CD4-positive, CD25-positive, alpha-beta regulatory T cell (primary cell): ENCODE measurements at regions not wholly inside any gene's neighbourhood (a gene's known extent, or its start where the extent isn't known, plus 50 kb on each side); places are given as distances from the start of the nearest gene placed in this dataset.

Experiments
- ATAC-seq, 2 donors: fragments of 150-1000 bp; cut with Tn5 transposase; one replicate each; pipeline ENCODE4 v1.10.0; 2021; ENCODE audit warnings: low read depth in 2 of 2, moderate number of reproducible peaks in 2 of 2, moderate library complexity in 1 of 2
- DNase-seq, 3 donors: peaks; one replicate each; pipeline versions ENCODE4 v3.0.0 to v3.0.0-alpha.2; 2012 to 2022; ENCODE audit warnings: mixed read lengths in 1 of 3
- H3K27ac ChIP-seq: one replicate; pipeline ENCODE4 v1.7.0; 2013; ENCODE audit warnings: mild to moderate bottlenecking, low read length; ENCODE audit not compliant: insufficient read depth, poor library complexity, severe bottlenecking
- H3K27me3 ChIP-seq: one replicate; pipeline ENCODE4 v1.7.0; 2013; ENCODE audit warnings: low read length; ENCODE audit not compliant: control insufficient read depth, insufficient read depth
- H3K36me3 ChIP-seq: one replicate; pipeline ENCODE4 v1.7.0; 2013; ENCODE audit warnings: mild to moderate bottlenecking, low read length, moderate library complexity; ENCODE audit not compliant: control insufficient read depth, insufficient read depth
- H3K4me1 ChIP-seq: 2 replicates; pipeline ENCODE4 v1.7.0; 2013; ENCODE audit warnings: mild to moderate bottlenecking, low read length; ENCODE audit not compliant: insufficient read depth, control insufficient read depth, poor library complexity, severe bottlenecking
- H3K4me3 ChIP-seq: one replicate; pipeline ENCODE4 v1.7.0; 2013; ENCODE audit warnings: low read depth, mild to moderate bottlenecking, low read length, moderate library complexity
- H3K9me3 ChIP-seq, 2 experiments: 1 replicate in 1 of 2; 2 replicates in 1 of 2; pipeline ENCODE4 v1.7.0; 2013; ENCODE audit warnings: low read length in 2 of 2, mild to moderate bottlenecking in 1 of 2, moderate library complexity in 1 of 2; ENCODE audit not compliant: control insufficient read depth in 2 of 2
- H3K27ac Mint-ChIP-seq, 3 donors: one replicate each; pipeline ENCODE4 v1.8.0; 2020 to 2022; ENCODE audit warnings: mild to moderate bottlenecking in 3 of 3, mixed read lengths in 3 of 3, moderate library complexity in 2 of 3
- H3K27me3 Mint-ChIP-seq: one replicate; pipeline ENCODE4 v1.8.0; 2022; ENCODE audit warnings: mild to moderate bottlenecking, mixed read lengths
- H3K36me3 Mint-ChIP-seq: one replicate; pipeline ENCODE4 v1.8.0; 2020; ENCODE audit warnings: mixed read lengths
- H3K4me1 Mint-ChIP-seq, 4 donors: one replicate each; pipeline ENCODE4 v1.8.0; 2020 to 2022; ENCODE audit warnings: mixed read lengths in 4 of 4, mild to moderate bottlenecking in 1 of 4
- H3K4me3 Mint-ChIP-seq, 4 donors: one replicate each; pipeline ENCODE4 v1.8.0; 2020 to 2022; ENCODE audit warnings: mild to moderate bottlenecking in 4 of 4, mixed read lengths in 4 of 4, moderate library complexity in 3 of 4
- H3K9me3 Mint-ChIP-seq, 7 donors: one replicate each; pipeline ENCODE4 v1.8.0; 2020 to 2022; ENCODE audit warnings: mixed read lengths in 7 of 7, mild to moderate bottlenecking in 3 of 7, moderate library complexity in 2 of 7

GRCh38 chr4:28926156-28926555 lies 1794.0 kb upstream of the PCDH7 start:
- DNase-seq (no peak), ATAC-seq (no peak)
- Mint-ChIP-seq H3K4me3 (no peak overlapping the region), H3K36me3 (no peaks in the 10 kb centered on the region), H3K9me3 (peaks cover 0 to 16% (median 9%) of the 10 kb centered on the region in 7 donors), H3K27me3 (no peaks in the 10 kb centered on the region), H3K27ac (no peak overlapping the region), H3K4me1 (no peaks in the 10 kb centered on the region)
- Histone ChIP-seq H3K4me1 (no peaks in the 10 kb centered on the region), H3K27me3 (no peaks in the 10 kb centered on the region), H3K27ac (no peak overlapping the region), H3K4me3 (no peak overlapping the region), H3K36me3 (no peaks in the 10 kb centered on the region), H3K9me3 (no peaks in the 10 kb centered on the region)

- Histone ChIP-seq H3K36me3 (no peaks in the 10 kb centered on the region), H3K27ac (no peak overlapping the region), H3K4me3 (no peak overlapping the region), H3K4me1 (no peaks in the 10 kb centered on the region), H3K9me3 (peaks cover 0 to 4% of the 10 kb centered on the region in 2 experiments), H3K27me3 (no peaks in the 10 kb centered on the region)
- Mint-ChIP-seq H3K4me3 (no peak overlapping the region), H3K27me3 (no peaks in the 10 kb centered on the region), H3K27ac (no peak overlapping the region), H3K4me1 (peaks cover 0 to 6% (median 0%) of the 10 kb centered on the region in 4 donors), H3K36me3 (no peaks in the 10 kb centered on the region), H3K9me3 (peaks cover 9 to 30% (median 16%) of the 10 kb centered on the region in 7 donors)
- no peak for ATAC-seq
- DNase-seq = no peak
Observed at GRCh38 chr4:28942631-28943030, 1777.5 kb upstream of the PCDH7 start.

DNA sequence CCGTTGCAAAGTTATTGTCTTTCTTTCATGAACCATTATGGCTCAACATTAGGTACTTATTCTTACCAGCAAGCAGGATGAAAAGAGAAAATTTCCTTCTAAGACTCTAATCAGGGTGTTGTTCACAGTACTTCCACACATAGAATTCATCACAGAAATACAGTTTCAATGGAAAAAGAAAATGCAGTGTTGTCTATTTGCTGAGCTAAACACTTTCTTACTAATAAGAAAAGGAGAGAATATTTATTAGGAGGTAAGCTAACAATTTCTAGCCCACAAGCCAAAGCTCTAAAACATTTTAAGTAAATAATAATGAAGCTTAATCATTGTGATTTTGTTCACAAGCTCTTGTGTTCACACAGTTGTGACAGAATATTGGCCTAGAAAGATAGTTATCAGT lies 1772.8 kb upstream of the PCDH7 start:
- H3K4me3 Mint-ChIP-seq = no peak overlapping the region
- Histone ChIP-seq H3K36me3 (no peaks in the 10 kb centered on the region), H3K4me1 (no peaks in the 10 kb centered on the region), H3K4me3 (no peak overlapping the region), H3K9me3 (peaks cover 0 to 4% of the 10 kb centered on the region in 2 experiments), H3K27me3 (no peaks in the 10 kb centered on the region), H3K27ac (no peak overlapping the region)
- H3K27ac Mint-ChIP-seq = no peak overlapping the region
- peaks cover 6 to 21% (median 9%) of the 10 kb centered on the region in 7 donors for H3K9me3 Mint-ChIP-seq
- no peak for ATAC-seq
- H3K27me3 Mint-ChIP-seq = no peaks in the 10 kb centered on the region
- no peaks in the 10 kb centered on the region for H3K36me3 Mint-ChIP-seq
- peaks cover 0 to 4% (median 0%) of the 10 kb centered on the region in 4 donors for H3K4me1 Mint-ChIP-seq
- no peak for DNase-seq

GRCh38 chr4:28948501-28948900 lies 1771.7 kb upstream of the PCDH7 start:
- Histone ChIP-seq H3K27ac (no peak overlapping the region), H3K4me3 (no peak overlapping the region), H3K27me3 (no peaks in the 10 kb centered on the region), H3K36me3 (no peaks in the 10 kb centered on the region), H3K9me3 (peaks cover 0 to 4% of the 10 kb centered on the region in 2 experiments), H3K4me1 (no peaks in the 10 kb centered on the region)
- peaks cover 2 to 16% (median 6%) of the 10 kb centered on the region in 7 donors for H3K9me3 Mint-ChIP-seq
- no peak for ATAC-seq
- no peak for DNase-seq
- H3K4me3 Mint-ChIP-seq = no peak overlapping the region
- no peaks in the 10 kb centered on the region for H3K27me3 Mint-ChIP-seq
- H3K27ac Mint-ChIP-seq = no peak overlapping the region
- H3K4me1 Mint-ChIP-seq = no peaks in the 10 kb centered on the region
- no peaks in the 10 kb centered on the region for H3K36me3 Mint-ChIP-seq

DNA sequence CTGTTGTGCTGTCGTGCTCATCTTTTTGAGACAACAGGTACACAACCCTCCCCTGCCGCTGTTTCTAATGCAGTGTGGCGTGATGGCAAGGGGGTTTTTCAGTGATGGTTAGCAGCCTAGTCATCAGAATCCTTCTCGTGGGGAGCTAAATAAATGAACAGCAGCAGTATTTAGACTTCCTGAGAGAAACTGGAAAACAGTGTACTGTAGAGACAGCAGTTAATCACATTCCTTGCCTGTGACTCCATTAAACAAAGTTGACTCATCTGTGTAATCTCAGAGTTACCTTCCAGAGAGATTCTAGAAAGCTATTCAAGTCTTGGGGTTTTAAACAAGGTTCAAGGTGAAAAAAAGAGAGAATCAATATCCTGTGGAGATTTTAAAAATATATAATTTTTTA lies 1753.2 kb upstream of the PCDH7 start:
- H3K4me3 Mint-ChIP-seq = no peak overlapping the region
- Histone ChIP-seq H3K9me3 (no peaks in the 10 kb centered on the region), H3K4me1 (no peaks in the 10 kb centered on the region), H3K27me3 (no peaks in the 10 kb centered on the region), H3K27ac (no peak overlapping the region), H3K4me3 (no peak overlapping the region), H3K36me3 (no peaks in the 10 kb centered on the region)
- no peaks in the 10 kb centered on the region for H3K4me1 Mint-ChIP-seq
- no peaks in the 10 kb centered on the region for H3K27me3 Mint-ChIP-seq
- ATAC-seq = no peak
- peaks cover 0 to 13% (median 5%) of the 10 kb centered on the region in 7 donors for H3K9me3 Mint-ChIP-seq
- H3K27ac Mint-ChIP-seq = no peak overlapping the region
- no peaks in the 10 kb centered on the region for H3K36me3 Mint-ChIP-seq
- no peak for DNase-seq

DNA sequence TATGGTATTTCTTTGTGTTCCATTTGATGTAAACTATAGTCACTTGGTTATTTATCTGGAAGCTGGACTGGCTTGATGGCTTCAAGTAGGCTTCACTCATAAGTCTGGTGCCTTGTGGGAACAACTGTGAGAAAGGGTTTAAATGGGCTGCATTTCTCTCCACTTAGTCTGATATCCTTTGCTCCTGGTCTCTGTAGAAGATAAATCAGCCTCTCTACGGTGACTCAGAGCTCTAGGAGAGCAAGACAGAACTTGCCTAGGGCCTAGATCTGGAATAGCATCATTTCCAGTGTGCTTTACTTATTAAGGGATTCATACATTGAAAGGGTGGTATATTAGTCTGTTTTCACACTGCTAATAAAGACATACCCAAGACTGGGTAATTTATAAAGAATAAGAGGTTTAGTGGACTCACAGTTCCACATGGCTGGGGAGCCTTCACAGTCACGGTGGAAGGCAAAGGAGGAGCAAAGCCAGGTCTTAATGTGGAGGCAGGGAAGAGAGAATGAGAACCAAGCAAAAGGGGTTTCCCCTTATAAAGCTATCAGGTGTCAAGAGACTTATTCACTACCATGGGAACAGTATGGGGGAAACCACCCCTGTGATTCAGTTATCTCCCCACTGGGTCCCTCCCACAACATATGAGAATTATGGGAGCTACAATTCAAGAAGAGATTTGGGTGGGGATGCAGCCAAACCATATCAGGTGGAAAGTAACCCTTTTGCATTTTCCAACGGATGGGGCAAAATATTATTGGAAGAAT lies 1746.4 kb upstream of the PCDH7 start:
- H3K4me1 Mint-ChIP-seq = no peaks in the 10 kb centered on the region
- H3K4me3 Mint-ChIP-seq = no peak overlapping the region
- H3K36me3 Mint-ChIP-seq = no peaks in the 10 kb centered on the region

GRCh38 chr4:28976369-28976768 lies 1743.8 kb upstream of the PCDH7 start:
- Histone ChIP-seq H3K4me1 (no peaks in the 10 kb centered on the region), H3K4me3 (no peak overlapping the region), H3K9me3 (peaks cover 5 to 14% of the 10 kb centered on the region in 2 experiments), H3K27ac (no peak overlapping the region), H3K27me3 (no peaks in the 10 kb centered on the region), H3K36me3 (no peaks in the 10 kb centered on the region)
- no peaks in the 10 kb centered on the region for H3K36me3 Mint-ChIP-seq
- H3K4me3 Mint-ChIP-seq = no peak overlapping the region
- ATAC-seq (no peak), DNase-seq (no peak)
- no peak overlapping the region for H3K27ac Mint-ChIP-seq
- no peaks in the 10 kb centered on the region for H3K27me3 Mint-ChIP-seq
- H3K9me3 Mint-ChIP-seq = peaks cover 0 to 15% (median 7%) of the 10 kb centered on the region in 7 donors
- no peaks in the 10 kb centered on the region for H3K4me1 Mint-ChIP-seq

More for the DNA sequence above, 1746.4 kb upstream of the PCDH7 start:
- no peaks in the 10 kb centered on the region for H3K36me3 ChIP-seq
- H3K9me3 Mint-ChIP-seq = peaks cover 0 to 11% (median 5%) of the 10 kb centered on the region in 7 donors
- ATAC-seq (no peak), DNase-seq (no peak)
- no peak overlapping the region for H3K27ac ChIP-seq
- no peak overlapping the region for H3K27ac Mint-ChIP-seq
- H3K27me3 Mint-ChIP-seq = no peaks in the 10 kb centered on the region
- H3K4me3 ChIP-seq = no peak overlapping the region
- no peaks in the 10 kb centered on the region for H3K4me1 ChIP-seq
- H3K9me3 ChIP-seq = peaks cover 2 to 11% of the 10 kb centered on the region in 2 experiments
- no peaks in the 10 kb centered on the region for H3K27me3 ChIP-seq

- no peaks in the 10 kb centered on the region for H3K36me3 ChIP-seq
- H3K4me3 Mint-ChIP-seq = no peak overlapping the region
- no peaks in the 10 kb centered on the region for H3K36me3 Mint-ChIP-seq
- H3K4me1 Mint-ChIP-seq = no peaks in the 10 kb centered on the region
- H3K4me1 ChIP-seq = no peaks in the 10 kb centered on the region
- no peak overlapping the region for H3K27ac Mint-ChIP-seq
- DNase-seq (no peak), ATAC-seq (no peak)
- no peaks in the 10 kb centered on the region for H3K27me3 ChIP-seq
- H3K27ac ChIP-seq = no peak overlapping the region
- no peaks in the 10 kb centered on the region for H3K9me3 ChIP-seq
- no peaks in the 10 kb centered on the region for H3K27me3 Mint-ChIP-seq
- H3K9me3 Mint-ChIP-seq = peaks cover 0 to 59% (median 4%) of the 10 kb centered on the region in 7 donors
- H3K4me3 ChIP-seq = no peak overlapping the region
Observed at GRCh38 chr4:29002151-29002550, 1718.0 kb upstream of the PCDH7 start.
